ENCODE measurements at regions not wholly inside any gene's neighbourhood (a gene's known extent, or its start where the extent isn't known, plus 50 kb on each side); places are given as distances from the start of the nearest gene placed in this dataset.

GRCh38 chr13:103844471-103844870 lies 778.3 kb upstream of the SLC10A2 start:
- TF ChIP-seq, protein P1, sequence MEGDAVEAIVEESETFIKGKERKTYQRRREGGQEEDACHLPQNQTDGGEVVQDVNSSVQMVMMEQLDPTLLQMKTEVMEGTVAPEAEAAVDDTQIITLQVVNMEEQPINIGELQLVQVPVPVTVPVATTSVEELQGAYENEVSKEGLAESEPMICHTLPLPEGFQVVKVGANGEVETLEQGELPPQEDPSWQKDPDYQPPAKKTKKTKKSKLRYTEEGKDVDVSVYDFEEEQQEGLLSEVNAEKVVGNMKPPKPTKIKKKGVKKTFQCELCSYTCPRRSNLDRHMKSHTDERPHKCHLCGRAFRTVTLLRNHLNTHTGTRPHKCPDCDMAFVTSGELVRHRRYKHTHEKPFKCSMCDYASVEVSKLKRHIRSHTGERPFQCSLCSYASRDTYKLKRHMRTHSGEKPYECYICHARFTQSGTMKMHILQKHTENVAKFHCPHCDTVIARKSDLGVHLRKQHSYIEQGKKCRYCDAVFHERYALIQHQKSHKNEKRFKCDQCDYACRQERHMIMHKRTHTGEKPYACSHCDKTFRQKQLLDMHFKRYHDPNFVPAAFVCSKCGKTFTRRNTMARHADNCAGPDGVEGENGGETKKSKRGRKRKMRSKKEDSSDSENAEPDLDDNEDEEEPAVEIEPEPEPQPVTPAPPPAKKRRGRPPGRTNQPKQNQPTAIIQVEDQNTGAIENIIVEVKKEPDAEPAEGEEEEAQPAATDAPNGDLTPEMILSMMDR (IDR thresholded peaks at IDR 0.05): no peak
- H3K27ac ChIP-seq: no peak overlapping the region
- H3K4me1 ChIP-seq (ENCODE audit: control insufficient read depth in 1 of 2, insufficient read depth in 1 of 2, low read depth in 1 of 2, low read length in 1 of 2): no peaks in the 10 kb centered on the region
- no peaks in the 10 kb centered on the region for H3K27me3 ChIP-seq
- H3K9me3 ChIP-seq: no peaks in the 10 kb centered on the region
- no peaks in the 10 kb centered on the region for H3K36me3 ChIP-seq
- no peak overlapping the region for H3K4me3 ChIP-seq (ENCODE audit: low read depth in 1 of 2, low read length in 1 of 2)

DNA sequence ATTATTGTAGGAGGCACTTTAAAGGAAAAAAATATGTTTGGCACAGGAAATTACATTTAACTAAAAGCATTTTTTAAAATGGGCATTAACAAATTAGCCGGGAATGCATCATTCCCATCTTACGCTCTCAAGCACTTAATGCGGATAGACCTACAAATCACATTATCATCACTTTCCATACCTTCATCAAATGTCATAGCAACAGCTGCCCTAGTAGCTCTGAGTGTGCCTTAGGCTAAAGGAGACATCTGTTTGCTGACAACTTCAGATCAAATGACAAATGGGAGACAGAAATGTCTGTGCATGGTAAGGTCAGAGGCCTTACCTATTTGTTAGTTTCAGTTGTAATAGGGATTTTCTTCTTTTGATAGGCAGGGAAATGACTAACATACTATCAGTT lies 773.2 kb upstream of the SLC10A2 start:
- no peaks in the 10 kb centered on the region for H3K4me1 ChIP-seq (ENCODE audit: control insufficient read depth in 1 of 2, insufficient read depth in 1 of 2, low read depth in 1 of 2, low read length in 1 of 2)
- H3K4me3 ChIP-seq (ENCODE audit: low read depth in 1 of 2, low read length in 1 of 2): no peak overlapping the region
- no peak overlapping the region for H3K27ac ChIP-seq
- H3K9me3 ChIP-seq: no peaks in the 10 kb centered on the region
- TF ChIP-seq, protein P1 (IDR thresholded peaks at IDR 0.05): no peak
- no peaks in the 10 kb centered on the region for H3K36me3 ChIP-seq
- no peaks in the 10 kb centered on the region for H3K27me3 ChIP-seq

GRCh38 chr13:103835052-103835451 lies 768.8 kb upstream of the SLC10A2 start:
- no peaks in the 10 kb centered on the region for H3K9me3 ChIP-seq
- TF ChIP-seq, protein P1 (IDR thresholded peaks at IDR 0.05): no peak
- H3K27ac ChIP-seq: no peak overlapping the region

GRCh38 chr13:103833294-103833852 lies 767.2 kb upstream of the SLC10A2 start:
- H3K4me3 ChIP-seq (ENCODE audit: low read depth in 1 of 2, low read length in 1 of 2): no peak overlapping the region
- no peaks in the 10 kb centered on the region for H3K9me3 ChIP-seq
- no peak overlapping the region for H3K27ac ChIP-seq
- no peaks in the 10 kb centered on the region for H3K4me1 ChIP-seq (ENCODE audit: control insufficient read depth in 1 of 2, insufficient read depth in 1 of 2, low read depth in 1 of 2, low read length in 1 of 2)
- H3K36me3 ChIP-seq: no peaks in the 10 kb centered on the region
- TF ChIP-seq, protein P1 (IDR thresholded peaks at IDR 0.05): no peak
- H3K27me3 ChIP-seq: no peaks in the 10 kb centered on the region

More at GRCh38 chr13:103835052-103835451, 768.8 kb upstream of the SLC10A2 start:
- Histone ChIP-seq H3K4me1 (ENCODE audit: control insufficient read depth in 1 of 2, insufficient read depth in 1 of 2, low read depth in 1 of 2, low read length in 1 of 2) (no peaks in the 10 kb centered on the region), H3K27me3 (no peaks in the 10 kb centered on the region), H3K4me3 (ENCODE audit: low read depth in 1 of 2, low read length in 1 of 2) (no peak overlapping the region), H3K36me3 (no peaks in the 10 kb centered on the region)

DNA sequence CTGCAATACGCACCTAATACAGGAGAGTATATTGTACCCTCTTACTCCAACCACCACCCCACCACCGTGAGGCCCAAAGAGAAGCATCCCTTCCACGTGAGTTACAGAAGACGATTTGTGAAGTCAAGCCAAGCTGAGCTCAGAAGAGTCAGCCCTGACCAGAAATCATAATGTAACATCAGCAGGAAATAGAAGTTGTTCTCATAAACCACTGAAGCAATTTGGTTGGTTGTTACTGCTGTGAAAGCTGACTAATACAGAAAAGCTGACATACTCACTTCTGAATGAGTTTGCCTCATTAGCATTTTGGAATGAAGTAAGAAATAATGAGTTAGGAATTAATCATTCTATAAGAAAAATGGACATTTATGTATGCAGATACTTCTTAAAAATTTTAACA lies 749.4 kb upstream of the SLC10A2 start:
- H3K9me3 ChIP-seq: peaks cover 2% of the 10 kb centered on the region
- no peaks in the 10 kb centered on the region for H3K4me1 ChIP-seq (ENCODE audit: control insufficient read depth in 1 of 2, insufficient read depth in 1 of 2, low read depth in 1 of 2, low read length in 1 of 2)
- H3K36me3 ChIP-seq: no peaks in the 10 kb centered on the region
- no peak overlapping the region for H3K27ac ChIP-seq
- H3K27me3 ChIP-seq: no peaks in the 10 kb centered on the region
- no peak overlapping the region for H3K4me3 ChIP-seq (ENCODE audit: low read depth in 1 of 2, low read length in 1 of 2)
- TF ChIP-seq, protein P1 (IDR thresholded peaks at IDR 0.05): no peak

DNA sequence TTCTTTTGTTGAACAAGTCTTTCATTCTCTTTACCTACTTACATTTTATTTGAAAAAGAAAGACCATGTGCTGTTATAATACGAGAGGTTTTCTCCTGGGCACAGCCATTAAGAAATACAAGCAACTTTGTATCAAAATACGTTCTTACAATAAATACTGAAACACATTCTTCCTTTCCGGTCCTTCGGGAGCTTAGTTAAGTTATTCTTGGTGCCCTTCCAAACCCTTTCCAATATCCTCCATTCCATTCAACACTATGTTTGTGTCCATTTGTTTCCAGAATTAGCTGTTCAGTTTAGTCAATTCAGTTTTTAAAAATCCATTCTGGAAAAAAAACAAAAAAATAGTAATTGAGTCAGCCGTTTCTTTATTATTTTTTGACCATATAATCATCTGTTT lies 746.8 kb upstream of the SLC10A2 start:
- Histone ChIP-seq H3K27ac (no peak overlapping the region), H3K36me3 (no peaks in the 10 kb centered on the region), H3K27me3 (no peaks in the 10 kb centered on the region), H3K4me1 (ENCODE audit: control insufficient read depth in 1 of 2, insufficient read depth in 1 of 2, low read depth in 1 of 2, low read length in 1 of 2) (no peaks in the 10 kb centered on the region), H3K4me3 (ENCODE audit: low read depth in 1 of 2, low read length in 1 of 2) (no peak overlapping the region), H3K9me3 (peaks cover 2% of the 10 kb centered on the region)
- TF ChIP-seq, protein P1 (IDR thresholded peaks at IDR 0.05): no peak

Data from neutrophil (primary cell).